Upper lobe of right lung (tissue), 1 donor: ENCODE measurements at regions not wholly inside any gene's neighbourhood (a gene's known extent, or its start where the extent isn't known, plus 50 kb on each side); places are given as distances from the start of the nearest gene placed in this dataset.

Experiments
- ATAC-seq: fragments of 200-7000 bp; cut with Tn5 transposase; one replicate; pipeline ENCODE4 v1.9.1; 2020; ENCODE audit warnings: mild to moderate bottlenecking, moderate library complexity
- DNase-seq: peaks from one replicate; pipeline ENCODE4 v3.0.0-alpha.2; 2020
- H3K27ac ChIP-seq: fragments of 200-600 bp; one replicate; pipeline ENCODE4 v1.8.0; 2022
- H3K27me3 ChIP-seq: fragments of 200-600 bp; one replicate; pipeline ENCODE4 v1.8.0; 2022; ENCODE audit warnings: mild to moderate bottlenecking
- H3K36me3 ChIP-seq: fragments of 200-600 bp; one replicate; pipeline ENCODE4 v1.8.0; 2022
- H3K4me1 ChIP-seq: fragments of 200-600 bp; one replicate; pipeline ENCODE4 v1.8.0; 2022
- H3K4me3 ChIP-seq: fragments of 200-600 bp; one replicate; pipeline ENCODE4 v1.8.0; 2022; ENCODE audit warnings: mild to moderate bottlenecking
- H3K9me3 ChIP-seq: fragments of 200-600 bp; one replicate; pipeline ENCODE4 v1.8.0; 2022
- intact Hi-C: fragments of 100-400 bp; cut with DNase I; formaldehyde crosslinking; loops from one replicate; pipeline ENCODE4 v1.11.0; 2022
- TF ChIP-seq, protein P1 (sequence below): fragments of 200-600 bp; IDR thresholded peaks from one replicate; pipeline ENCODE4 v1.8.0; 2022; ENCODE audit warnings: antibody characterized with exemption
- donor health status: DM: no; HTN: yes; CAD: no; lungs with severe emphysema.

DNA sequence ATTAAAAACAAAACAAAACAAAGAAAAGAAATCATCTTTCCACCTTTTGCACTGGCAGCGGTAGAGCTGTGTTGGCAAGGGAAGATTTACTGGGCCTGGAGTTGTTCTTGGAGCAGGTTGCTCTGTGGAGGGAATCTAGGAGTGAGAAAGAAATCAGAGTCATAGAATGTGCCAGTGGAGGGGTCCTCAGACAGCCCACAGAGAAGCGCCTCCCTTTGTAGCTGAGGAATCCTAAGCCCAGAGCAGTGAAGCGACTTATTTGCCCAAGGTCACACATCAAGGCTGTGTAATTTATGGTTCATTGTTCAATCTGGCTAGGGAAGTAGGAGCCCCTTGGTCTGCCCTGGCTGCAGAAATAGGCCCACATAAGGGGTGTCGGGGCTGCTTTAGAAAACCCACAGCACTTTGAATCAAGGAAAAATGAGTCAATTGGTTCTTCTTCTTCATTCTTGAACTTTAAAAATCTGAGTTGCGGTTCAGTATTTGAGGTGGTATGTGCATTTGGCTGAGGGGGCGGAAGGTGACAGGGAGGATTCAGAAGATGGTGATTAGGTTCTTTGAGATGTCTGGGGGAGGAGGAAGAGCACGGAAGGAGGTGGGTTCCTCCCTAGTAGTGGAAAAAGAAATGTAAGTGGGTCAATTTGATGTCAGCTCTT, 253.7 kb downstream of the PTEN start:
- DNase-seq (no peak), ATAC-seq (no peak)
- no peaks in the 10 kb centered on the region for H3K9me3 ChIP-seq
- TF ChIP-seq, protein P1, sequence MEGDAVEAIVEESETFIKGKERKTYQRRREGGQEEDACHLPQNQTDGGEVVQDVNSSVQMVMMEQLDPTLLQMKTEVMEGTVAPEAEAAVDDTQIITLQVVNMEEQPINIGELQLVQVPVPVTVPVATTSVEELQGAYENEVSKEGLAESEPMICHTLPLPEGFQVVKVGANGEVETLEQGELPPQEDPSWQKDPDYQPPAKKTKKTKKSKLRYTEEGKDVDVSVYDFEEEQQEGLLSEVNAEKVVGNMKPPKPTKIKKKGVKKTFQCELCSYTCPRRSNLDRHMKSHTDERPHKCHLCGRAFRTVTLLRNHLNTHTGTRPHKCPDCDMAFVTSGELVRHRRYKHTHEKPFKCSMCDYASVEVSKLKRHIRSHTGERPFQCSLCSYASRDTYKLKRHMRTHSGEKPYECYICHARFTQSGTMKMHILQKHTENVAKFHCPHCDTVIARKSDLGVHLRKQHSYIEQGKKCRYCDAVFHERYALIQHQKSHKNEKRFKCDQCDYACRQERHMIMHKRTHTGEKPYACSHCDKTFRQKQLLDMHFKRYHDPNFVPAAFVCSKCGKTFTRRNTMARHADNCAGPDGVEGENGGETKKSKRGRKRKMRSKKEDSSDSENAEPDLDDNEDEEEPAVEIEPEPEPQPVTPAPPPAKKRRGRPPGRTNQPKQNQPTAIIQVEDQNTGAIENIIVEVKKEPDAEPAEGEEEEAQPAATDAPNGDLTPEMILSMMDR = no peak
- H3K27me3 ChIP-seq = no peaks in the 10 kb centered on the region
- intact Hi-C loops = no loop called here
- H3K36me3 ChIP-seq = no peaks in the 10 kb centered on the region
- no peak overlapping the region for H3K27ac ChIP-seq
- H3K4me3 ChIP-seq = no peak overlapping the region
- peaks cover 9% of the 10 kb centered on the region for H3K4me1 ChIP-seq

DNA sequence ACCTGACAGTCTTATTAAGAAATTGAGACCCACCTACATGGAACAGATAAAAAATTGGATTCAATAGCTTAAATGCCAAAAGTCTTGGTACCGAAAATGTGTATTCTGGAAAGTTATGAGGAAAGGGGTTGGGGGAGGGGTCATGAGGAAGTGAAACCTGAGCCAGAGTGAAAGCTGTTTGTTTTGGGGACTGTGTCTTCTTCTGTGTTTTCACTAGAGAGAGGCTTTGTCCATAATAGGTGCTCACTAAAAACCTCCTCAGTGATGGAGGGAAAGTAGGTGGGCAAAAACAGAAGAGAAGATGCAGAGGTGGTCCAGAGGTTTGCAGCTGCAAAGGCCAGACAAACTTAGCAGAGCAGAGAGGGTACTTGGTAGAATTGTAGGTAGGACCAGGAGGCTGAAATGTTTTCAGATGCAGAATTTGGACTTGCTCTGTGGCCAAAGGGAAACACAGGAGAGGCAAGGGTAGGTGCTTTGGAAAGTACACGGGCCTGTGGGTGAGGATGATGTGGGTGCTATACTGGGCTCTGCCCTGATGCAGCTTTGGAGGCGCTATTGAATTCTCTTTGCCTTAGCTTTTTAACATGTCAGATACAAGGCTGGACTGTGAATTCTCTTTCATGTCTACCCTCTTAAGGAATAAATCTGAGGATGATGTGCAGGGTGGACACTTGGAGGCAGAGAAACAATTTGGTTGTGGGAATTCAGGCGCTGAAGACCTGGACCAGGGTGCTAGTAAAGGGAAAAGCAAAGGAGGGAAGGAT, 254.6 kb downstream of the PTEN start:
- H3K9me3 ChIP-seq = no peaks in the 10 kb centered on the region
- DNase-seq = no peak
- TF ChIP-seq, protein P1 = no peak
- H3K4me3 ChIP-seq = no peak overlapping the region
- peaks cover 9% of the 10 kb centered on the region for H3K4me1 ChIP-seq
- no peak for ATAC-seq
- H3K36me3 ChIP-seq = no peaks in the 10 kb centered on the region
- no peaks in the 10 kb centered on the region for H3K27me3 ChIP-seq
- intact Hi-C loops = no loop called here
- H3K27ac ChIP-seq = no peak overlapping the region

DNA sequence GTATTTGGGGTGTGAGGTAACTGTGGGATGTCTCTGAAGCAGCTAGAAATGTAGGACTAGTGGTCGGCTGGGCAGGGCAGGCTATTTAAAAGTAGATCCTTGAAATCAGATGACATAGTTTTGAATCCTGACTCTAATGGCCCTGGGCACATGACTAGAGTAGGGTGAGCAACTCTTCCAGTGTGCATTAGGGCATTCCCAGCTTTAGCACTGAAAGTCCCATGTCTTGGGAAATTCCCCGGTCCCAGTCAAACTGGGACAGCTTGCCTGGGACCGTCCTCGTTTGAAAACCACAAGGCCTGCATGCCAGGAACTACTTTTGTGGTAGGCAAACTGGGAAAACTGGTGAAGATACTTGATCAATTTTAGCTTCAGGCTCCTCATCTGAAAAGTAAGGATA, 255.3 kb downstream of the PTEN start:
- ATAC-seq (no peak), DNase-seq (no peak)
- Histone ChIP-seq H3K4me3 (no peak overlapping the region), H3K27me3 (no peaks in the 10 kb centered on the region), H3K36me3 (no peaks in the 10 kb centered on the region), H3K27ac (no peak overlapping the region), H3K4me1 (peaks cover 9% of the 10 kb centered on the region), H3K9me3 (no peaks in the 10 kb centered on the region)
- TF ChIP-seq, protein P1 = no peak
- intact Hi-C loops = no loop called here

DNA sequence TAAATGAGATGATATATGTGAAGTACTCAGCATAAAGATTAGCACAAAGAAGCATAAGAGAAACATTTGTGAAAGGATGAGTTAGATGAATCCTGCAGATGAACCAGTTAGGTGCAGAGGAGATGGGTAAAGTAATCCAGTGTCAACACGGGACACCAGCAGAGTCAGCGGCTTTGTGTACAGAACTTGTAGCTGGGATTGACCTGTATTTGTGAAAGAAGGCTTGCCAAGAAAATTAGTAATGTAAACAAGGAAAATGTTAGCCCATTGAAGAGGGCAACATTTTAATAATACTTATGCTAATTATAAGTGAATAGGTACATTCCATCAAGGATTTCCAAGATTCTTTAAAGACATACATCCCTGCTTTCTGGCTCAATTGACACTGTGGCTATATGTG, 255.7 kb downstream of the PTEN start:
- TF ChIP-seq, protein P1 = no peak
- no peak for ATAC-seq

DNA sequence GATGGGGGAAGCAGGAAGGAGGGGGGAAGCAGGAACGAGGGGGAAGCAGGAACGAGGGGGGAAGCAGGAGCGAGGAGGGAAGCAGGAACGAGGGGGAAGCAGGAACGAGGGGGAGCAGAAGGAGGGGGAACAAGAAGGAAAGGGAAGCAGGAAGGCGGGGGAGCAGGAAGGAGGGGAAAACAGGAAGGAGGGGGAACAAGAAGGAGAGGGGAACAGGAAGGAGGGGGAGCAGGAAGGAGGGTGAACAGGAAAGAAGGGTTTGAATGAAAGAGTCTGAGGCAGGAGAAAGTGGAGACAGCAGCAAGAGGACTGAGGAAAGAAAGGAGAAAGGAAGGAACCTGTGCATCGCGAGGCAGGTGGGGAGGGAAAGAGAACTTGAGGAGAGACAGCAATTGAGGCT, 256.6 kb downstream of the PTEN start:
- Histone ChIP-seq H3K4me1 (peaks cover 9% of the 10 kb centered on the region), H3K27me3 (no peaks in the 10 kb centered on the region), H3K9me3 (no peaks in the 10 kb centered on the region), H3K27ac (no peak overlapping the region), H3K36me3 (no peaks in the 10 kb centered on the region), H3K4me3 (no peak overlapping the region)
- DNase-seq = no peak
- TF ChIP-seq, protein P1 = no peak
- no peak for ATAC-seq
- intact Hi-C loops = no loop called here

More for the DNA sequence above, 255.7 kb downstream of the PTEN start:
- no peaks in the 10 kb centered on the region for H3K36me3 ChIP-seq
- H3K27ac ChIP-seq = no peak overlapping the region
- intact Hi-C loops = no loop called here
- DNase-seq = no peak
- no peak overlapping the region for H3K4me3 ChIP-seq
- H3K9me3 ChIP-seq = no peaks in the 10 kb centered on the region
- peaks cover 9% of the 10 kb centered on the region for H3K4me1 ChIP-seq
- no peaks in the 10 kb centered on the region for H3K27me3 ChIP-seq
